H1 (cell line): ENCODE measurements at regions not wholly inside any gene's neighbourhood (a gene's known extent, or its start where the extent isn't known, plus 50 kb on each side); places are given as distances from the start of the nearest gene placed in this dataset.

Source experiments
- CTCF ChIA-PET: fragments of 300-600 bp; sonication (Branson Sonifier 250); formaldehyde crosslinking; loops from one replicate; lab custom pipeline; 2021; ENCODE audit not compliant: partially characterized antibody; lab: Charles Lee
- POLR2A ChIA-PET: fragments of 300-600 bp; sonication (Branson Sonifier 250); formaldehyde crosslinking; loops from one replicate; lab custom pipeline; 2021; ENCODE audit warnings: inconsistent platforms; ENCODE audit not compliant: partially characterized antibody; lab: Charles Lee
- DNase-seq, 2 experiments: peaks; one replicate each; pipeline versions ENCODE4 v3.0.0 to v3.0.0-alpha.2; 2010 to 2022; ENCODE audit warnings: low spot score in 2 of 2, low read depth in 1 of 2, mixed read lengths in 1 of 2
- FAIRE-seq: peaks from 2 replicates; lab custom pipeline; 2011; peaks lifted over from hg19 to GRCh38; lab: Jason Lieb, UNC
- H2AFZ ChIP-seq: 2 replicates; pipeline ENCODE4 v1.8.1; 2012; ENCODE audit warnings: low read length, inconsistent platforms
- H2AK5ac ChIP-seq: 2 replicates; pipeline ENCODE4 v1.6.1; 2013; ENCODE audit warnings: low read depth, low read length
- H2BK120ac ChIP-seq: replicated peaks from 2 replicates; pipeline ENCODE3; 2013; ENCODE audit warnings: low read depth, low read length, inconsistent platforms
- H2BK12ac ChIP-seq: 2 replicates; pipeline ENCODE4 v1.6.1; 2013; ENCODE audit warnings: low read depth, low read length
- H2BK15ac ChIP-seq: 2 replicates; pipeline ENCODE4 v1.6.1; 2013; ENCODE audit warnings: low read length
- H2BK20ac ChIP-seq: 2 replicates; pipeline ENCODE4 v1.6.1; 2013; ENCODE audit warnings: low read length
- H2BK5ac ChIP-seq: 2 replicates; pipeline ENCODE4 v1.6.1; 2013; ENCODE audit warnings: low read depth, low read length
- H3K14ac ChIP-seq: 2 replicates; pipeline ENCODE4 v1.6.1; 2013; ENCODE audit warnings: inconsistent platforms; ENCODE audit not compliant: insufficient read length
- H3K18ac ChIP-seq: 2 replicates; pipeline ENCODE4 v1.6.1; 2013; ENCODE audit warnings: low read length; ENCODE audit errors: extremely low read depth
- H3K23ac ChIP-seq: 2 replicates; pipeline ENCODE4 v1.6.1; 2013; ENCODE audit warnings: inconsistent platforms; ENCODE audit not compliant: insufficient read length
- H3K23me2 ChIP-seq: 2 replicates; pipeline ENCODE4 v1.6.1; 2013; ENCODE audit warnings: low read depth, low read length
- H3K27ac ChIP-seq: 2 replicates; pipeline ENCODE4 v1.6.1; 2011; ENCODE audit warnings: low read depth, low read length, inconsistent platforms
- H3K27me3 ChIP-seq, 4 experiments: replicated peaks in 1 of 4; 1 replicate in 1 of 4; 2 replicates in 3 of 4; pipeline versions ENCODE4 v1.6.1 to v1.8.1; 2011 to 2013; ENCODE audit warnings: low read length in 3 of 4, mild to moderate bottlenecking in 3 of 4, inconsistent platforms in 2 of 4, mixed read lengths in 2 of 4, moderate library complexity in 1 of 4; ENCODE audit not compliant: control insufficient read depth in 3 of 4, insufficient read depth in 3 of 4; ENCODE audit errors: extremely low read depth in 1 of 4
- H3K36me3 ChIP-seq, 4 experiments: 2 replicates each; pipeline versions ENCODE4 v1.6.1 to v1.8.1; 2011 to 2013; ENCODE audit warnings: mild to moderate bottlenecking in 4 of 4, low read length in 3 of 4, moderate library complexity in 2 of 4, control low read depth in 1 of 4, inconsistent platforms in 1 of 4; ENCODE audit not compliant: insufficient read depth in 4 of 4, control insufficient read depth in 2 of 4
- H3K4ac ChIP-seq: replicated peaks from 2 replicates; pipeline ENCODE3; 2013; ENCODE audit warnings: low read length, low read depth, mixed read lengths, inconsistent platforms; ENCODE audit not compliant: insufficient read length
- H3K4me1 ChIP-seq, 4 experiments: replicated peaks in 1 of 4; 1 replicate in 1 of 4; 2 replicates in 3 of 4; pipeline versions ENCODE4 v1.6.1 to v1.8.1; 2011 to 2013; ENCODE audit warnings: low read length in 3 of 4, inconsistent platforms in 2 of 4, mixed read lengths in 1 of 4; ENCODE audit not compliant: insufficient read depth in 4 of 4, control insufficient read depth in 3 of 4
- H3K4me2 ChIP-seq, 2 experiments: 2 replicates each; pipeline versions ENCODE4 v1.6.1 to v1.8.1; 2011 to 2013; ENCODE audit warnings: low read depth in 2 of 2, low read length in 2 of 2, control low read depth in 1 of 2, inconsistent platforms in 1 of 2, mild to moderate bottlenecking in 1 of 2; ENCODE audit not compliant: insufficient read depth in 1 of 2
- H3K4me3 ChIP-seq, 4 experiments: fragments of 200-600, 300-600 bp in 1 of 4; sonication (generic), shearing (Covaris generic), sonication (Bioruptor Twin) in 1 of 4; 2 replicates each; pipeline versions ENCODE4 v1.5.1 to v1.8.1; 2011 to 2016; ENCODE audit warnings: low read length in 4 of 4, low read depth in 3 of 4, control low read depth in 2 of 4, inconsistent platforms in 2 of 4, mild to moderate bottlenecking in 2 of 4, mixed read lengths in 1 of 4, moderate library complexity in 1 of 4; ENCODE audit not compliant: insufficient read depth in 2 of 4; ENCODE audit errors: extremely low read depth in 1 of 4
- H3K56ac ChIP-seq: replicated peaks from 2 replicates; pipeline ENCODE3; 2013; ENCODE audit warnings: low read depth, mild to moderate bottlenecking, mixed read lengths, low read length, inconsistent platforms; ENCODE audit not compliant: insufficient read length
- H3K79me1 ChIP-seq: 2 replicates; pipeline ENCODE4 v1.6.1; 2013; ENCODE audit warnings: low read depth, low read length, control low read depth
- H3K79me2 ChIP-seq, 2 experiments: 2 replicates each; pipeline versions ENCODE4 v1.6.1 to v1.8.1; 2012 to 2013; ENCODE audit warnings: low read length in 2 of 2, mild to moderate bottlenecking in 2 of 2, inconsistent platforms in 1 of 2; ENCODE audit not compliant: insufficient read depth in 2 of 2, control insufficient read depth in 1 of 2
- H3K9ac ChIP-seq, 4 experiments: replicated peaks in 1 of 4; 1 replicate in 1 of 4; 2 replicates in 3 of 4; pipeline versions ENCODE4 v1.6.1 to v1.8.1; 2011 to 2013; ENCODE audit warnings: low read depth in 3 of 4, low read length in 3 of 4, control low read depth in 2 of 4, mild to moderate bottlenecking in 2 of 4, moderate library complexity in 2 of 4, inconsistent platforms in 1 of 4; ENCODE audit errors: extremely low read depth in 1 of 4
- H3K9me3 ChIP-seq, 2 experiments: 2 replicates each; pipeline versions ENCODE4 v1.6.1 to v1.8.1; 2012 to 2013; ENCODE audit warnings: mild to moderate bottlenecking in 2 of 2, moderate library complexity in 2 of 2, control low read depth in 1 of 2, inconsistent platforms in 1 of 2, low read depth in 1 of 2, low read length in 1 of 2, mixed read lengths in 1 of 2; ENCODE audit not compliant: insufficient read depth in 2 of 2
- H4K20me1 ChIP-seq, 2 experiments: replicated peaks in 1 of 2; 2 replicates each; pipeline versions ENCODE3 to v1.8.1; 2011 to 2013; ENCODE audit warnings: inconsistent platforms in 2 of 2, low read length in 2 of 2, mild to moderate bottlenecking in 1 of 2; ENCODE audit not compliant: insufficient read depth in 2 of 2, control insufficient read depth in 1 of 2
- H4K5ac ChIP-seq: 2 replicates; pipeline ENCODE4 v1.6.1; 2013; ENCODE audit warnings: low read length, low read depth, mixed read lengths, inconsistent platforms; ENCODE audit not compliant: insufficient read length
- H4K8ac ChIP-seq: 2 replicates; pipeline ENCODE4 v1.8.0; 2013; ENCODE audit warnings: mild to moderate bottlenecking, moderate library complexity, low read length, inconsistent platforms; ENCODE audit not compliant: insufficient read depth; ENCODE audit errors: extremely low read depth
- H4K91ac ChIP-seq: replicated peaks from 2 replicates; pipeline ENCODE3; 2013; ENCODE audit warnings: low read length, mixed read lengths, inconsistent platforms; ENCODE audit not compliant: insufficient read length
- CTCF ChIP-seq, 3 experiments: IDR thresholded peaks; 1 replicate in 2 of 3; 2 replicates in 1 of 3; pipeline versions ENCODE4 v1.5.1 to v1.6.1; 2011; ENCODE audit warnings: low read length in 3 of 3, mild to moderate bottlenecking in 3 of 3, inconsistent platforms in 2 of 3, low read depth in 1 of 3, moderate library complexity in 1 of 3; ENCODE audit not compliant: insufficient read depth in 1 of 3; ENCODE audit errors: control extremely low read depth in 1 of 3
- EP300 ChIP-seq, 2 experiments: IDR thresholded peaks; 1 replicate in 1 of 2; 2 replicates in 1 of 2; pipeline ENCODE4 v1.6.1; 2011 to 2012; ENCODE audit warnings: low read depth in 2 of 2, low read length in 2 of 2, mild to moderate bottlenecking in 2 of 2, borderline replicate concordance in 1 of 2, inconsistent platforms in 1 of 2, moderate library complexity in 1 of 2
- KDM5A ChIP-seq: fragments of 200-600 bp; IDR thresholded peaks from 2 replicates; pipeline ENCODE4 v1.7.1; 2012; ENCODE audit warnings: mild to moderate bottlenecking, low read length, inconsistent platforms, mixed read lengths
- PHF8 ChIP-seq: fragments of 200-600 bp; sonication (generic); conservative IDR thresholded peaks from 2 replicates; pipeline ENCODE4 v1.7.1; 2012; ENCODE audit warnings: low read depth, mild to moderate bottlenecking, inconsistent platforms, low read length, moderate library complexity
- SP4 ChIP-seq: IDR thresholded peaks from 2 replicates; pipeline ENCODE4 v1.6.1; 2012; ENCODE audit warnings: low read length, inconsistent platforms
- TAF7 ChIP-seq: optimal IDR thresholded peaks from 2 replicates; pipeline ENCODE3; 2011; ENCODE audit warnings: low read depth, mild to moderate bottlenecking, inconsistent platforms, low read length, moderate library complexity, borderline replicate concordance
- TCF12 ChIP-seq: IDR thresholded peaks from 2 replicates; pipeline ENCODE4 v1.6.1; 2011; ENCODE audit warnings: low read depth, mild to moderate bottlenecking, low read length
- WGBS, 2 experiments: shearing (Covaris generic) in 1 of 2; methylation state at CpG; one replicate each; pipeline versions ENCODE4 v1.1.6 to v1.1.7; 2013 to 2015; ENCODE audit warnings: low lambda C conversion rate in 2 of 2, mixed read lengths in 2 of 2, inconsistent platforms in 1 of 2, low coverage in 1 of 2, missing lambda C conversion rate in 1 of 2; ENCODE audit not compliant: insufficient replicate concordance in 2 of 2, insufficient coverage in 1 of 2, insufficient read length in 1 of 2; ENCODE audit errors: extremely low coverage in 1 of 2, missing lambda C conversion rate in 1 of 2; 5-methylcytosine and 5-hydroxymethylcytosine counted together
- TF ChIP-seq, protein P1 (sequence below): IDR thresholded peaks from 2 replicates; pipeline ENCODE4 v1.6.1; 2011; ENCODE audit warnings: low read length, improper control_type of control experiment

DNA sequence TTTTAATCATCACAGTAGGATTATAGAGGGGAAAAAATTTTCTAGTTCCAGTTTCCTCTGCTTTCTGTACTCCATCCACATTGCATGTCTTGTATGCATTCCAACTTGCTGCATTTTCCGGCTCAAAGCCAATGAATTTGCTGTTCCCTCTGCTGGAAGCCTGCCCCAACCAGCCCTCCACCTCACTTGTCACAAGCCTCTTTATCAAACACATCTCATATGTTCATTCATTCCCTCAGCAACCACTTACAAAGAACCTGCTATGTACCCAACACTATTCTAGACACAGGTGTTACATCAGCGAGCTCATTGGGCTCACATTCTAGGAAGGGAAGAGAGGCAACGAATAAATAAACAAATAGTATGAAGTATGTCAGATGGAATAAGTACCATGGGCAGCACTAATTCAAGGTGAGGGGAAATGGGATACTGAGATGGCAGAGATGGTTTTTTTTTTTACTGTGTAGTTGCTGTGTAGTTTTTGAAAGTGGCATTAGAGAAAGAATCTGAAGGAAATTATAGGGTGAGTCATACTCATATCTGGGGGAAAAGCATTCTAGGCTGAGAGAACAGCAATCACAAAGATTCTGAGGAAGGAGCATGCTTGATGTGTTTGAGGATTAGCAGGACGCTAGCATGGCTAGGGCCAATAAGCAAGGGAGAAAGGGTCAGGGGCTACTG, 332.5 kb downstream of the PDGFC start:
- no peaks in the 10 kb centered on the region for H3K9me3 ChIP-seq
- H3K79me2 ChIP-seq, result no peaks in the 10 kb centered on the region
- no peak overlapping the region for H3K18ac ChIP-seq
- no peak overlapping the region for H3K4me3 ChIP-seq
- no peak overlapping the region for H4K5ac ChIP-seq
- H2AK5ac ChIP-seq, result no peak overlapping the region
- H4K8ac ChIP-seq, result no peak overlapping the region
- H2BK12ac ChIP-seq, result no peak overlapping the region
- H3K27ac ChIP-seq, result no peak overlapping the region
- H2BK5ac ChIP-seq, result no peak overlapping the region
- H3K23ac ChIP-seq, result no peak overlapping the region
- H4K20me1 ChIP-seq, result no peaks in the 10 kb centered on the region
- CTCF ChIA-PET, result no interaction called here
- no peak overlapping the region for H2BK15ac ChIP-seq
- H2BK20ac ChIP-seq, result no peak overlapping the region
- no peaks in the 10 kb centered on the region for H3K27me3 ChIP-seq
- peaks cover 0 to 3% (median 0%) of the 10 kb centered on the region in 4 experiments; a peak in 3 of 7 replicates for H3K4me1 ChIP-seq
- no peak overlapping the region for H3K4ac ChIP-seq
- no peak overlapping the region for H4K91ac ChIP-seq
- H3K14ac ChIP-seq, result no peak overlapping the region
- POLR2A ChIA-PET, result no interaction called here
- no peak overlapping the region for H2AFZ ChIP-seq
- no peak overlapping the region for H3K4me2 ChIP-seq
- no peak for TF ChIP-seq EP300 (IDR thresholded peaks at IDR 0.05; ENCODE audit: borderline replicate concordance in 1 of 2, low read depth in 2 of 2, low read length in 2 of 2)
- no peak for TF ChIP-seq SP4
- TF ChIP-seq, protein P1, sequence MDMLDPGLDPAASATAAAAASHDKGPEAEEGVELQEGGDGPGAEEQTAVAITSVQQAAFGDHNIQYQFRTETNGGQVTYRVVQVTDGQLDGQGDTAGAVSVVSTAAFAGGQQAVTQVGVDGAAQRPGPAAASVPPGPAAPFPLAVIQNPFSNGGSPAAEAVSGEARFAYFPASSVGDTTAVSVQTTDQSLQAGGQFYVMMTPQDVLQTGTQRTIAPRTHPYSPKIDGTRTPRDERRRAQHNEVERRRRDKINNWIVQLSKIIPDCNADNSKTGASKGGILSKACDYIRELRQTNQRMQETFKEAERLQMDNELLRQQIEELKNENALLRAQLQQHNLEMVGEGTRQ, result no peak
- no peak for TF ChIP-seq TCF12
- TF ChIP-seq TAF7, result no peak
- TF ChIP-seq CTCF (IDR thresholded peaks at IDR 0.05; ENCODE audit: control extremely low read depth in 1 of 3, insufficient read depth in 1 of 3, low read depth in 1 of 3, low read length in 3 of 3), result no peak
- no peak for TF ChIP-seq PHF8
- TF ChIP-seq KDM5A, result no peak
- no peaks in the 10 kb centered on the region for H3K36me3 ChIP-seq
- WGBS, 2 experiments, result 79% methylated on average over 4 of the region's 4 CpGs; no CpG with 5 or more reads in 1 of the 2 experiments
- H3K56ac ChIP-seq, result no peak overlapping the region
- no peak overlapping the region for H3K9ac ChIP-seq
- no peaks in the 10 kb centered on the region for H3K23me2 ChIP-seq
- FAIRE-seq, result no peak
- H3K79me1 ChIP-seq, result no peaks in the 10 kb centered on the region
- no peak overlapping the region for H2BK120ac ChIP-seq
- no peak for DNase-seq
